Breast epithelium (tissue), 4 donors: ENCODE measurements at regions not wholly inside any gene's neighbourhood (a gene's known extent, or its start where the extent isn't known, plus 50 kb on each side); places are given as distances from the start of the nearest gene placed in this dataset.

ENCODE experiments used
- DNase-seq, 2 donors: peaks; one replicate each; pipeline ENCODE4 v3.0.0-alpha.2; 2019; ENCODE audit warnings: low spot score in 2 of 2
- H3K27ac ChIP-seq, 2 donors: fragments of 200-600 bp; sonication (generic) in 1 of 2; one replicate each; pipeline ENCODE4 v1.5.1; 2016 to 2019; ENCODE audit warnings: mild to moderate bottlenecking in 1 of 2
- H3K27me3 ChIP-seq, 2 donors: fragments of 200-600 bp; sonication (generic) in 1 of 2; one replicate each; pipeline versions ENCODE4 v1.5.1 to v1.6.0; 2017 to 2019; ENCODE audit warnings: control low read depth in 1 of 2, mild to moderate bottlenecking in 1 of 2
- H3K36me3 ChIP-seq: fragments of 200-600 bp; one replicate; pipeline ENCODE4 v1.5.1; 2019
- H3K4me1 ChIP-seq, 2 donors: fragments of 200-600 bp; sonication (generic); one replicate each; pipeline ENCODE4 v1.5.1; 2016 to 2019; ENCODE audit warnings: control low read depth in 1 of 2
- H3K4me3 ChIP-seq, 3 donors: fragments of 200-600 bp; sonication (generic); 1 replicate in 2 of 3; 2 replicates in 1 of 3; pipeline ENCODE4 v1.5.1; 2016 to 2019; ENCODE audit warnings: mild to moderate bottlenecking in 3 of 3, moderate library complexity in 2 of 3
- H3K9me3 ChIP-seq, 2 donors: fragments of 200-600 bp; sonication (generic) in 1 of 2; one replicate each; pipeline ENCODE4 v1.5.1; 2016 to 2019; ENCODE audit warnings: control low read depth in 1 of 2
- CTCF ChIP-seq, 3 donors: fragments of 450-650 bp; IDR thresholded peaks; one replicate each; pipeline ENCODE4 v1.5.1; 2016 to 2017; ENCODE audit warnings: antibody characterized with exemption in 3 of 3, mild to moderate bottlenecking in 3 of 3, moderate library complexity in 3 of 3
- POLR2A ChIP-seq: fragments of 450-650 bp; IDR thresholded peaks from one replicate; pipeline ENCODE4 v1.6.1; 2016; ENCODE audit warnings: antibody characterized with exemption, mild to moderate bottlenecking, moderate library complexity
- POLR2AphosphoS5 ChIP-seq, 3 donors: sonication (generic); formaldehyde crosslinking; IDR thresholded peaks; one replicate each; pipeline ENCODE4 v1.6.1; 2017; ENCODE audit warnings: antibody characterized with exemption in 3 of 3
- intact Hi-C: fragments of 100-400 bp; cut with DNase I; formaldehyde crosslinking; loops from one replicate; pipeline ENCODE4 v1.15.1; 2023; ENCODE audit warnings: low total_unique reads

- Histone ChIP-seq H3K4me3 (no peak overlapping the region), H3K36me3 (no peaks in the 10 kb centered on the region), H3K4me1 (no peaks in the 10 kb centered on the region), H3K27ac (no peak overlapping the region), H3K9me3 (no peaks in the 10 kb centered on the region), H3K27me3 (no peaks in the 10 kb centered on the region)
- intact Hi-C loops = no loop called here
- no peak for TF ChIP-seq POLR2A
- TF ChIP-seq POLR2AphosphoS5 (IDR thresholded peaks at IDR 0.05) = no peak
- TF ChIP-seq CTCF (IDR thresholded peaks at IDR 0.05) = no peak
- DNase-seq = no peak
Observed at GRCh38 chr13:70191034-70191433, 82.8 kb upstream of the KLHL1 start.

- H3K27me3 ChIP-seq = no peaks in the 10 kb centered on the region
- no peak overlapping the region for H3K27ac ChIP-seq
- H3K36me3 ChIP-seq = no peaks in the 10 kb centered on the region
- no peak for DNase-seq
- H3K4me1 ChIP-seq = no peaks in the 10 kb centered on the region
- no peaks in the 10 kb centered on the region for H3K9me3 ChIP-seq
- intact Hi-C loops = no loop called here
- TF ChIP-seq CTCF (IDR thresholded peaks at IDR 0.05) (no peak), POLR2A (no peak), POLR2AphosphoS5 (IDR thresholded peaks at IDR 0.05) (no peak)
- no peak overlapping the region for H3K4me3 ChIP-seq
Observed at GRCh38 chr13:70189981-70190380, 81.7 kb upstream of the KLHL1 start.

- H3K4me1 ChIP-seq = no peaks in the 10 kb centered on the region
- intact Hi-C loops = no loop called here
- no peak overlapping the region for H3K27ac ChIP-seq
- H3K4me3 ChIP-seq = no peak overlapping the region
- H3K27me3 ChIP-seq = no peaks in the 10 kb centered on the region
- TF ChIP-seq POLR2A = no peak
- no peak for TF ChIP-seq POLR2AphosphoS5 (IDR thresholded peaks at IDR 0.05)
- TF ChIP-seq CTCF (IDR thresholded peaks at IDR 0.05) = no peak
- H3K9me3 ChIP-seq = no peaks in the 10 kb centered on the region
- H3K36me3 ChIP-seq = no peaks in the 10 kb centered on the region
- no peak for DNase-seq
Observed at GRCh38 chr13:70188567-70188966, 80.3 kb upstream of the KLHL1 start.

GRCh38 chr13:70183041-70183440, 74.8 kb upstream of the KLHL1 start:
- Histone ChIP-seq H3K36me3 (no peaks in the 10 kb centered on the region), H3K27ac (no peak overlapping the region), H3K9me3 (no peaks in the 10 kb centered on the region), H3K4me3 (no peak overlapping the region), H3K27me3 (no peaks in the 10 kb centered on the region), H3K4me1 (no peaks in the 10 kb centered on the region)
- no peak for DNase-seq
- intact Hi-C loops = no loop called here
- TF ChIP-seq POLR2A = no peak
- TF ChIP-seq CTCF (IDR thresholded peaks at IDR 0.05) = no peak
- no peak for TF ChIP-seq POLR2AphosphoS5 (IDR thresholded peaks at IDR 0.05)
